ENCODE measurements at regions not wholly inside any gene's neighbourhood (a gene's known extent, or its start where the extent isn't known, plus 50 kb on each side); places are given as distances from the start of the nearest gene placed in this dataset.

- POLR2A ChIA-PET (ENCODE audit: unreplicated experiment), result no interaction called here
These were observed 230.9 kb upstream of the SESN3 start for GRCh38 chr11:95461858-95462257.

More at GRCh38 chr11:95461858-95462257, 230.9 kb upstream of the SESN3 start:
- Histone ChIP-seq H3K4me3 (ENCODE audit: insufficient read depth, low read depth, low read length) (no peak overlapping the region), H2BK5ac (ENCODE audit: low read depth, low read length, poor library complexity, severe bottlenecking) (no peak overlapping the region), H4K5ac (ENCODE audit: low read depth, low read length) (no peak overlapping the region), H2AFZ (replicated peaks; ENCODE audit: low read length, poor library complexity) (no peak overlapping the region), H4K91ac (ENCODE audit: insufficient read depth, low read depth, low read length) (no peak overlapping the region), H2AK9ac (replicated peaks; ENCODE audit: low read depth, low read length, poor library complexity) (no peak overlapping the region), H3K27me3 (ENCODE audit: control insufficient read depth, insufficient read depth, low read length) (no peaks in the 10 kb centered on the region; the same call in 1 of the 2 replicates), H3K79me1 (ENCODE audit: low read depth in 1 of 2, low read length in 2 of 2) (no peaks in the 10 kb centered on the region), H3K4me2 (ENCODE audit: low read depth, low read length) (no peak overlapping the region), H3K4ac (ENCODE audit: low read depth, low read length) (no peak overlapping the region), H4K20me1 (ENCODE audit: insufficient read depth, low read length) (no peaks in the 10 kb centered on the region), H4K8ac (ENCODE audit: low read depth in 2 of 2, low read length in 2 of 2) (no peak overlapping the region), H3K56ac (ENCODE audit: extremely low read depth, insufficient read depth, low read length) (no peak overlapping the region), H3K4me1 (ENCODE audit: control insufficient read depth, insufficient read depth, low read length) (no peaks in the 10 kb centered on the region), H2BK20ac (ENCODE audit: low read depth, low read length) (no peak overlapping the region), H3K23ac (ENCODE audit: low read depth, low read length) (no peak overlapping the region), H2BK15ac (ENCODE audit: low read depth, low read length) (no peak overlapping the region), H2AK5ac (ENCODE audit: low read depth, low read length) (no peak overlapping the region), H3K18ac (ENCODE audit: low read depth, low read length) (no peak overlapping the region), H3K14ac (replicated peaks; ENCODE audit: low read depth, low read length) (no peak overlapping the region), H3K9me3 (ENCODE audit: control insufficient read depth, insufficient read depth, low read length) (no peaks in the 10 kb centered on the region; the same call in 1 of the 2 replicates), H3K9me1 (ENCODE audit: insufficient read depth, low read length) (no peaks in the 10 kb centered on the region), H2BK120ac (ENCODE audit: low read depth, low read length) (no peak overlapping the region), H3K36me3 (ENCODE audit: control insufficient read depth, insufficient read depth, low read length) (no peaks in the 10 kb centered on the region), H3K27ac (ENCODE audit: insufficient read depth, low read length) (no peak overlapping the region), H3K9ac (ENCODE audit: low read depth, low read length) (no peak overlapping the region)
- ATAC-seq (ENCODE audit: low read depth) (no peak), DNase-seq (no peak)
- CTCF ChIA-PET, result no interaction called here
- no TSS peak for BruUV-seq (replicated peaks)
- intact Hi-C loops (cut with micrococcal nuclease), result no loop called here
- no peak for TF ChIP-seq SMC3 (IDR thresholded peaks at IDR 0.05; ENCODE audit: low read depth, low read length)
- no peak for TF ChIP-seq CEBPB (IDR thresholded peaks at IDR 0.05; ENCODE audit: low read depth, low read length)
- TF ChIP-seq MAZ (IDR thresholded peaks at IDR 0.05; ENCODE audit: borderline replicate concordance, low read depth, low read length), result no peak
- no peak for TF ChIP-seq CHD1 (IDR thresholded peaks at IDR 0.05; ENCODE audit: low read depth, low read length)
- TF ChIP-seq MAFK (IDR thresholded peaks at IDR 0.05; ENCODE audit: low read depth, low read length), result no peak
- TF ChIP-seq POLR2A (IDR thresholded peaks at IDR 0.05; ENCODE audit: low read depth, low read length), result no peak
- no peak for TF ChIP-seq RCOR1 (IDR thresholded peaks at IDR 0.05; ENCODE audit: insufficient replicate concordance, low read length)
- TF ChIP-seq USF2 (IDR thresholded peaks at IDR 0.05; ENCODE audit: low read depth, low read length), result no peak
- dilution Hi-C loops (cut with HindIII; ENCODE audit: low sequenced_read_pairs, unreplicated experiment), result no loop called here
- in situ Hi-C loops (cut with MboI; ENCODE audit: low sequenced_read_pairs), result no loop called here

All from IMR-90 (cell line).